Cardiac fibroblast (primary cell): ENCODE measurements at regions not wholly inside any gene's neighbourhood (a gene's known extent, or its start where the extent isn't known, plus 50 kb on each side); places are given as distances from the start of the nearest gene placed in this dataset.

Experiments
- DNase-seq, 2 donors: peaks; one replicate each; pipeline versions ENCODE4 v3.0.0 to v3.0.0-alpha.2; 2010; ENCODE audit warnings: low read depth in 2 of 2
- H3K4me3 ChIP-seq, 2 donors: replicated peaks in 1 of 2; 1 replicate in 1 of 2; 2 replicates in 1 of 2; pipeline ENCODE4 v1.5.1; 2011; ENCODE audit warnings: low read depth in 2 of 2, low read length in 2 of 2, mild to moderate bottlenecking in 2 of 2, moderate library complexity in 1 of 2
- CTCF ChIP-seq: IDR thresholded peaks from one replicate; pipeline ENCODE4 v1.5.1; 2011; ENCODE audit warnings: low read depth, mild to moderate bottlenecking, low read length, inconsistent platforms

GRCh38 chr9:12253941-12254340 is 439.2 kb upstream of the TYRP1 start:
- DNase-seq = no peak
- no peak overlapping the region for H3K4me3 ChIP-seq
- no peak for TF ChIP-seq CTCF

- TF ChIP-seq CTCF = no peak
- no peak for DNase-seq
These were observed 426.4 kb upstream of the TYRP1 start for GRCh38 chr9:12266758-12267157.

GRCh38 chr9:12271421-12271891 is 421.7 kb upstream of the TYRP1 start:
- H3K4me3 ChIP-seq = no peak overlapping the region
- no peak for DNase-seq
- TF ChIP-seq CTCF = no peak

More at GRCh38 chr9:12266758-12267157, 426.4 kb upstream of the TYRP1 start:
- H3K4me3 ChIP-seq = no peak overlapping the region

GRCh38 chr9:12272471-12273120 is 420.6 kb upstream of the TYRP1 start:
- no peak for DNase-seq
- TF ChIP-seq CTCF = no peak
- no peak overlapping the region for H3K4me3 ChIP-seq

GRCh38 chr9:12274577-12274976 is 418.6 kb upstream of the TYRP1 start:
- no peak overlapping the region for H3K4me3 ChIP-seq
- TF ChIP-seq CTCF = no peak
- no peak for DNase-seq

GRCh38 chr9:12276505-12276904 is 416.7 kb upstream of the TYRP1 start:
- no peak overlapping the region for H3K4me3 ChIP-seq
- DNase-seq = no peak
- TF ChIP-seq CTCF = no peak

GRCh38 chr9:12289711-12290110 is 403.5 kb upstream of the TYRP1 start:
- DNase-seq = no peak
- no peak overlapping the region for H3K4me3 ChIP-seq
- TF ChIP-seq CTCF = no peak
